ENCODE measurements at regions not wholly inside any gene's neighbourhood (a gene's known extent, or its start where the extent isn't known, plus 50 kb on each side); places are given as distances from the start of the nearest gene placed in this dataset.

GRCh38 chr18:78681934-78682333 lies 297.7 kb upstream of the SALL3 start:
- peaks cover 5% of the 10 kb centered on the region; the same call in 1 of the 2 replicates for H4K20me1 ChIP-seq (ENCODE audit: insufficient read depth, low read length)
- no peak overlapping the region for H3K4me2 ChIP-seq (ENCODE audit: insufficient read depth, low read length)
- no peak overlapping the region for H2AFZ ChIP-seq (ENCODE audit: low read depth, low read length)
- ATAC-seq (ENCODE audit: insufficient read depth, low read depth) (no peak), DNase-seq (no peak)
- peaks cover 5% of the 10 kb centered on the region for H3K27me3 ChIP-seq (ENCODE audit: insufficient read depth, low read length, poor library complexity)
- no peaks in the 10 kb centered on the region for H3K36me3 ChIP-seq (ENCODE audit: insufficient read depth, low read length)
- H3K9me3 ChIP-seq (ENCODE audit: insufficient read depth, low read length, severe bottlenecking) = no peaks in the 10 kb centered on the region
- peaks cover 10% of the 10 kb centered on the region for H3K4me1 ChIP-seq (ENCODE audit: insufficient read depth, low read length)
- no peak overlapping the region for H3K27ac ChIP-seq (ENCODE audit: low read length)
- TF ChIP-seq EZH2 (IDR thresholded peaks at IDR 0.05; ENCODE audit: borderline replicate concordance, low read depth, low read length, severe bottlenecking) (no peak), CTCF (IDR thresholded peaks at IDR 0.05; ENCODE audit: borderline replicate concordance, extremely low read depth, low read length, poor library complexity, severe bottlenecking) (no peak)
- no peak overlapping the region for H3K9ac ChIP-seq (ENCODE audit: low read depth, low read length)
- H3K79me2 ChIP-seq (ENCODE audit: insufficient read depth, low read length) = no peaks in the 10 kb centered on the region
- H3K4me3 ChIP-seq (ENCODE audit: low read depth in 1 of 2, low read length in 2 of 2) = no peak overlapping the region

- H3K9ac ChIP-seq (ENCODE audit: low read depth, low read length) = no peak overlapping the region
- peaks cover 8% of the 10 kb centered on the region for H3K4me1 ChIP-seq (ENCODE audit: insufficient read depth, low read length)
- H4K20me1 ChIP-seq (ENCODE audit: insufficient read depth, low read length) = peaks cover 4% of the 10 kb centered on the region; the same call in 1 of the 2 replicates
- no peak overlapping the region for H3K4me2 ChIP-seq (ENCODE audit: insufficient read depth, low read length)
- no peaks in the 10 kb centered on the region for H3K79me2 ChIP-seq (ENCODE audit: insufficient read depth, low read length)
- H3K27me3 ChIP-seq (ENCODE audit: insufficient read depth, low read length, poor library complexity) = peaks cover 5% of the 10 kb centered on the region
- H3K4me3 ChIP-seq (ENCODE audit: low read depth in 1 of 2, low read length in 2 of 2) = no peak overlapping the region
- H3K9me3 ChIP-seq (ENCODE audit: insufficient read depth, low read length, severe bottlenecking) = no peaks in the 10 kb centered on the region
- no peak overlapping the region for H3K27ac ChIP-seq (ENCODE audit: low read length)
- H2AFZ ChIP-seq (ENCODE audit: low read depth, low read length) = no peak overlapping the region
- DNase-seq (no peak), ATAC-seq (ENCODE audit: insufficient read depth, low read depth) (no peak)
- H3K36me3 ChIP-seq (ENCODE audit: insufficient read depth, low read length) = no peaks in the 10 kb centered on the region
- TF ChIP-seq CTCF (IDR thresholded peaks at IDR 0.05; ENCODE audit: borderline replicate concordance, extremely low read depth, low read length, poor library complexity, severe bottlenecking) = no peak
These were observed 296.9 kb upstream of the SALL3 start for GRCh38 chr18:78682716-78683115.

GRCh38 chr18:78683191-78684010 lies 296.2 kb upstream of the SALL3 start:
- no peaks in the 10 kb centered on the region for H3K36me3 ChIP-seq (ENCODE audit: insufficient read depth, low read length)
- H3K79me2 ChIP-seq (ENCODE audit: insufficient read depth, low read length) = no peaks in the 10 kb centered on the region
- H3K27me3 ChIP-seq (ENCODE audit: insufficient read depth, low read length, poor library complexity) = peaks cover 2% of the 10 kb centered on the region
- ATAC-seq (ENCODE audit: insufficient read depth, low read depth) (no peak), DNase-seq (no peak)
- H2AFZ ChIP-seq (ENCODE audit: low read depth, low read length) = no peak overlapping the region
- no peaks in the 10 kb centered on the region; the same call in 1 of the 2 replicates for H4K20me1 ChIP-seq (ENCODE audit: insufficient read depth, low read length)
- no peak overlapping the region for H3K4me2 ChIP-seq (ENCODE audit: insufficient read depth, low read length)
- no peak overlapping the region for H3K4me3 ChIP-seq (ENCODE audit: low read depth in 1 of 2, low read length in 2 of 2)
- no peak overlapping the region for H3K27ac ChIP-seq (ENCODE audit: low read length)
- H3K4me1 ChIP-seq (ENCODE audit: insufficient read depth, low read length) = peaks cover under 1% of the 10 kb centered on the region; the same call in 1 of the 2 replicates
- no peak overlapping the region for H3K9ac ChIP-seq (ENCODE audit: low read depth, low read length)
- TF ChIP-seq EZH2 (IDR thresholded peaks at IDR 0.05; ENCODE audit: borderline replicate concordance, low read depth, low read length, severe bottlenecking) (no peak), CTCF (IDR thresholded peaks at IDR 0.05; ENCODE audit: borderline replicate concordance, extremely low read depth, low read length, poor library complexity, severe bottlenecking) (no peak)
- no peaks in the 10 kb centered on the region for H3K9me3 ChIP-seq (ENCODE audit: insufficient read depth, low read length, severe bottlenecking)

Measured in DND-41 (cell line).